ENCODE measurements at regions not wholly inside any gene's neighbourhood (a gene's known extent, or its start where the extent isn't known, plus 50 kb on each side); places are given as distances from the start of the nearest gene placed in this dataset.

GRCh38 chr6:22424196-22424595, 127.4 kb upstream of the PRL start:
- TF ChIP-seq TAF1 (IDR thresholded peaks at IDR 0.05; ENCODE audit: borderline replicate concordance, low read depth, low read length) = no peak
- TF ChIP-seq POLR2AphosphoS5 (IDR thresholded peaks at IDR 0.05; ENCODE audit: low read depth, low read length) = no peak

Data from GM12892 (cell line).